OCI-LY3 (cell line): ENCODE measurements at regions not wholly inside any gene's neighbourhood (a gene's known extent, or its start where the extent isn't known, plus 50 kb on each side); places are given as distances from the start of the nearest gene placed in this dataset.

Experiments used
- H2AFZ ChIP-seq: fragments of 200-600, 300-600 bp; shearing (Covaris generic); 2 replicates; pipeline ENCODE4 v1.6.0; 2014; ENCODE audit warnings: antibody characterized with exemption, low read depth, low read length
- H3K27ac ChIP-seq: fragments of 200-600, 300-600 bp; sonication (generic); 2 replicates; pipeline ENCODE4 v1.5.1; 2014; ENCODE audit warnings: mild to moderate bottlenecking, low read length, moderate library complexity, mixed read lengths
- H3K27me3 ChIP-seq: fragments of 200-600, 300-600 bp; sonication (generic); 2 replicates; pipeline ENCODE4 v1.6.1; 2014; ENCODE audit warnings: low read depth, low read length, mixed read lengths
- H3K36me3 ChIP-seq: fragments of 200-600, 300-600 bp; sonication (generic); replicated peaks from 2 replicates; pipeline ENCODE3; 2014; ENCODE audit warnings: low read depth, low read length, mixed read lengths
- H3K4me1 ChIP-seq: fragments of 300-600, 200-600 bp; sonication (generic); 2 replicates; pipeline ENCODE4 v1.6.1; 2014; ENCODE audit warnings: low read length, mixed read lengths
- H3K4me2 ChIP-seq: fragments of 200-600, 300-600 bp; sonication (generic); 2 replicates; pipeline ENCODE4 v1.6.1; 2014; ENCODE audit warnings: low read length, mixed read lengths
- H3K4me3 ChIP-seq: fragments of 300-600, 200-600 bp; sonication (generic); 2 replicates; pipeline ENCODE4 v1.5.1; 2014; ENCODE audit warnings: antibody characterized with exemption, mild to moderate bottlenecking, low read length, moderate library complexity
- H3K79me2 ChIP-seq: fragments of 300-600, 200-600 bp; shearing (Covaris generic); 2 replicates; pipeline ENCODE4 v1.6.1; 2014; ENCODE audit warnings: mild to moderate bottlenecking, low read length, mixed read lengths
- H3K9ac ChIP-seq: fragments of 300-600, 200-600 bp; shearing (Covaris generic); 2 replicates; pipeline ENCODE4 v1.6.0; 2014; ENCODE audit warnings: mild to moderate bottlenecking, low read length, moderate library complexity
- H3K9me3 ChIP-seq: fragments of 200-600, 300-600 bp; shearing (Covaris generic); 2 replicates; pipeline ENCODE4 v1.6.1; 2014; ENCODE audit warnings: low read length, mixed read lengths; ENCODE audit not compliant: insufficient read depth
- H4K20me1 ChIP-seq: fragments of 200-600, 300-600 bp; sonication (generic); 2 replicates; pipeline ENCODE4 v1.6.1; 2016; ENCODE audit warnings: low read length, mixed read lengths; ENCODE audit not compliant: insufficient read depth
- EZH2phosphoT487 ChIP-seq: fragments of 200-600 bp; shearing (Covaris generic); IDR thresholded peaks from 2 replicates; pipeline ENCODE4 v1.6.1; 2018; ENCODE audit warnings: antibody characterized with exemption, mixed run types, low read depth
- TF ChIP-seq, protein P1 (sequence below): fragments of 200-600, 300-600 bp; sonication (generic); IDR thresholded peaks from 2 replicates; pipeline ENCODE4 v1.5.1; 2014; ENCODE audit warnings: antibody characterized with exemption, low read length, low read depth

DNA sequence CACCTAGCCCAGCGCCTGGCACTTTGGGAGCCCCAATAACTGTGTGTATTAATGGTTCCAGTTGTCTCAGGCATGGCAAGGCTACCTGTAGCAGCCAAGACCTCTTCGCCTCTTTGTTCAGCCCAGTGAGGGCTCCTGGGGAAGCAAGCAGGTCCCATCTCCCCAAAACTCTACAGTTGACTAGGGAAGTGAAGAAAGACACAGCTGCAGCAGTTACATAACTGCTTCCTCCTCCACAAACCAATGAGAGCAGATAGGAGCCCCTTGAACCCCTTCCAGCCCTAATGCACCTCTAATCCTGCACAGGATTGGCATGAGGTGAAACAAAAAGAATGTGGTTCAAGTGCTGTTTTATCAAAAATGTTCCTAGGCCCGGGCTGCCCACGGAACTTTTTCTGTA is 100.5 kb downstream of the SYF2 start:
- no peaks in the 10 kb centered on the region for H3K27me3 ChIP-seq
- H3K4me2 ChIP-seq = 0 out of 2 replicates have a peak overlapping the region, but pooled peaks have one; percentile 7
- no peak overlapping the region for H2AFZ ChIP-seq
- H3K9me3 ChIP-seq = no peaks in the 10 kb centered on the region
- H3K27ac ChIP-seq = no peak overlapping the region
- TF ChIP-seq, protein P1, sequence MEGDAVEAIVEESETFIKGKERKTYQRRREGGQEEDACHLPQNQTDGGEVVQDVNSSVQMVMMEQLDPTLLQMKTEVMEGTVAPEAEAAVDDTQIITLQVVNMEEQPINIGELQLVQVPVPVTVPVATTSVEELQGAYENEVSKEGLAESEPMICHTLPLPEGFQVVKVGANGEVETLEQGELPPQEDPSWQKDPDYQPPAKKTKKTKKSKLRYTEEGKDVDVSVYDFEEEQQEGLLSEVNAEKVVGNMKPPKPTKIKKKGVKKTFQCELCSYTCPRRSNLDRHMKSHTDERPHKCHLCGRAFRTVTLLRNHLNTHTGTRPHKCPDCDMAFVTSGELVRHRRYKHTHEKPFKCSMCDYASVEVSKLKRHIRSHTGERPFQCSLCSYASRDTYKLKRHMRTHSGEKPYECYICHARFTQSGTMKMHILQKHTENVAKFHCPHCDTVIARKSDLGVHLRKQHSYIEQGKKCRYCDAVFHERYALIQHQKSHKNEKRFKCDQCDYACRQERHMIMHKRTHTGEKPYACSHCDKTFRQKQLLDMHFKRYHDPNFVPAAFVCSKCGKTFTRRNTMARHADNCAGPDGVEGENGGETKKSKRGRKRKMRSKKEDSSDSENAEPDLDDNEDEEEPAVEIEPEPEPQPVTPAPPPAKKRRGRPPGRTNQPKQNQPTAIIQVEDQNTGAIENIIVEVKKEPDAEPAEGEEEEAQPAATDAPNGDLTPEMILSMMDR = no peak
- TF ChIP-seq EZH2phosphoT487 = no peak
- no peaks in the 10 kb centered on the region for H3K79me2 ChIP-seq
- H4K20me1 ChIP-seq = no peaks in the 10 kb centered on the region
- H3K36me3 ChIP-seq = no peaks in the 10 kb centered on the region
- no peak overlapping the region for H3K9ac ChIP-seq
- H3K4me1 ChIP-seq = peaks cover 36% of the 10 kb centered on the region
- no peak overlapping the region for H3K4me3 ChIP-seq

DNA sequence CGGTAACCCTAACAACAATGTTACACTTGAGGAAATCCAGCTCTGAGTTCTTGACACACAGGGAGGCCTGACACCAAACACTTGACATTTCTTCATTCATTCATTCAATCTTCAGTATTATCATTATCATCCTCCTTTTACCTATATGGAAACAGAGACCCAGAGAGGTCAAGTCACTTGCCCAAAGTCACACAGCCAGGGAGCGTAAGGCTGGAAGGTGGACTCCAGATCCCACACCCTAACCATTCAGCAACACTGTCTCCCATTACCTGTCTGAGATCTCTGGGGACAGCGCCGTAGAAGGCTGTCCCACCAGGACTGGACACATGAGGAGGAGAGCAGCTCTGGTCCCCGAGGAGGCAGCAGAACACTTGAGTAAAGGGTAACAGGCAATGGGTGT is 101.4 kb downstream of the SYF2 start:
- H3K36me3 ChIP-seq = no peaks in the 10 kb centered on the region
- H3K27ac ChIP-seq = no peak overlapping the region
- H3K9ac ChIP-seq = no peak overlapping the region
- H3K9me3 ChIP-seq = no peaks in the 10 kb centered on the region
- no peaks in the 10 kb centered on the region for H4K20me1 ChIP-seq
- no peaks in the 10 kb centered on the region for H3K27me3 ChIP-seq
- H2AFZ ChIP-seq = no peak overlapping the region
- no peaks in the 10 kb centered on the region for H3K79me2 ChIP-seq
- H3K4me1 ChIP-seq = peaks cover 42% of the 10 kb centered on the region
- H3K4me3 ChIP-seq = no peak overlapping the region
- TF ChIP-seq, protein P1 = no peak
- no peak for TF ChIP-seq EZH2phosphoT487
- no peak overlapping the region for H3K4me2 ChIP-seq

DNA sequence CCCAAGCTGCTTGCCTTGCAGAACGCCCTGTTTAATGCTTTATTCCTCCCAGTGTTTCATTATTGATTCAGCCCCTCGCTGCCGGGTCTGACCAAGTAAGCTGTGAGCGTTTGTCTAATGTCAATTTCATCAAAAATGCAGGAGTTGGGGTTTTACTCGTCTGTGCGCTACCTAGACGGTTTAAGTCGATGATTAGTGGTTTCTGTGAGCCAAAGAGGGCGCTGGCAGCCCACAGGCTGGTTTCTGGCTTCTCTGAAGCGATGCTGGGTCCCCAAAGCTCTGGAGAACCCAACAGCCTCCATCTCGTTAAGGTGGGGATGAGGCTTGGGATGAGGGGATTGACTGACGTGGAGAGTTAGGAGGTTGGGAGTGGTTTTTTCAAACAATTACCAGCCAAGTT is 102.9 kb downstream of the SYF2 start:
- Histone ChIP-seq H4K20me1 (no peaks in the 10 kb centered on the region), H3K36me3 (no peaks in the 10 kb centered on the region), H2AFZ (no peak overlapping the region), H3K27me3 (no peaks in the 10 kb centered on the region), H3K4me2 (no peak overlapping the region), H3K4me1 (peaks cover 42% of the 10 kb centered on the region), H3K27ac (peak overlapping the region; percentile 87; the same call in 1 of the 2 replicates), H3K9me3 (no peaks in the 10 kb centered on the region), H3K4me3 (no peak overlapping the region), H3K79me2 (no peaks in the 10 kb centered on the region), H3K9ac (no peak overlapping the region)
- no peak for TF ChIP-seq EZH2phosphoT487
- TF ChIP-seq, protein P1 = no peak

DNA sequence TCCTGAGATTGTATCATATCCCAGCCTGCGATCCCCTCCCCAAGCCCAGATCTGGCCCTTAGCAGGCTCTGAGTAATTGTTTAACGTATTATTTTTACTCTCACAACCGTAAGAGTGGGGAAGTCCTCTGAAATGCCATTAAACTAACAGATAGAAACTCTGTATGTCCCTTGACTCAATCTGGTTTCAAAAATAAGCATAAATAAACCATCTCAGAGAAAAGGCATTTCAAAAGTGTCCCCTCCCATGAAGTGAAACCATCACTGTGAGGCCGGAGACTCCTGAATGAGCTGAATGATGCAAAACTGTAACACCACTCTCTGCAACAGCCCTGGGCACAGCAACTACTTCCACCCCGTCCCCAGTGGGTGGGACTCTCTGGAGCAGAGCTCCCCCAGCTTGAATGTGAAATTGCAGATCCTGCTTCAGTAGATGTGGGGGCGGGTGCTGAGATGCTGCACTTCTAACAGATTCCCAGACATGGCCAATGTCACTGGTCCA is 104.1 kb downstream of the SYF2 start:
- peak overlapping the region; percentile 51; the same call in 1 of the 2 replicates for H2AFZ ChIP-seq
- no peaks in the 10 kb centered on the region for H4K20me1 ChIP-seq
- H3K4me2 ChIP-seq = peak overlapping the region; percentile 55
- H3K27ac ChIP-seq = peak overlapping the region; percentile 87
- no peaks in the 10 kb centered on the region for H3K27me3 ChIP-seq
- no peak for TF ChIP-seq EZH2phosphoT487
- TF ChIP-seq, protein P1 = no peak
- no peaks in the 10 kb centered on the region for H3K36me3 ChIP-seq
- no peaks in the 10 kb centered on the region for H3K9me3 ChIP-seq
- H3K9ac ChIP-seq = peak overlapping the region; percentile 48
- peaks cover 49% of the 10 kb centered on the region for H3K4me1 ChIP-seq
- peak overlapping the region; percentile 43 for H3K4me3 ChIP-seq
- no peaks in the 10 kb centered on the region for H3K79me2 ChIP-seq
